ENCODE measurements at regions not wholly inside any gene's neighbourhood (a gene's known extent, or its start where the extent isn't known, plus 50 kb on each side); places are given as distances from the start of the nearest gene placed in this dataset.
A peak's percentile ranks its signal among the peaks of the same experiment; 100 is the strongest.

- peak overlapping the region; percentile 71 for H3K27ac ChIP-seq (ENCODE audit: low read depth, low read length, poor library complexity, severe bottlenecking)
- no peak overlapping the region for H3K4me3 ChIP-seq (ENCODE audit: low read depth, low read length, poor library complexity, severe bottlenecking)
- no peaks in the 10 kb centered on the region for H3K36me3 ChIP-seq (ENCODE audit: insufficient read depth, low read length, poor library complexity, severe bottlenecking)
- POLR2A ChIA-PET (ENCODE audit: low non-redundant PET), result interaction anchor here (0.5 to 0.6 kb wide), 2 partner anchors 11 to 1792 kb away, joined by 3 read pairs; no protein-coding TSS in a partner anchor
- peaks cover 75% of the 10 kb centered on the region for H3K4me1 ChIP-seq (ENCODE audit: insufficient read depth, low read length, poor library complexity, severe bottlenecking)
- DNase-seq (ENCODE audit: low spot score), result peak; percentile 51
- CTCF ChIA-PET, result no interaction called here
- H3K9me3 ChIP-seq (ENCODE audit: low read depth, low read length, poor library complexity, severe bottlenecking), result no peaks in the 10 kb centered on the region
- BruUV-seq (replicated peaks), result no TSS peak
- intact Hi-C loops (cut with micrococcal nuclease; ENCODE audit: unreplicated experiment), result no loop called here
- H3K27me3 ChIP-seq (replicated peaks; ENCODE audit: insufficient read depth, low read depth, low read length, poor library complexity), result no peaks in the 10 kb centered on the region
- no peak for TF ChIP-seq CTCF (conservative IDR thresholded peaks at IDR 0.05; ENCODE audit: low read depth, low read length)
- no peak for TF ChIP-seq EZH2 (IDR thresholded peaks at IDR 0.05; ENCODE audit: borderline replicate concordance, low read depth, low read length, poor library complexity, severe bottlenecking)
Measured at GRCh38 chr2:65656160-65656718, 223.8 kb upstream of the SPRED2 start.

- Histone ChIP-seq H3K9me3 (ENCODE audit: low read depth, low read length, poor library complexity, severe bottlenecking) (no peaks in the 10 kb centered on the region), H3K4me1 (ENCODE audit: insufficient read depth, low read length, poor library complexity, severe bottlenecking) (peaks cover 69% of the 10 kb centered on the region), H3K27ac (ENCODE audit: low read depth, low read length, poor library complexity, severe bottlenecking) (peak overlapping the region; percentile 29), H3K36me3 (ENCODE audit: insufficient read depth, low read length, poor library complexity, severe bottlenecking) (no peaks in the 10 kb centered on the region), H3K27me3 (replicated peaks; ENCODE audit: insufficient read depth, low read depth, low read length, poor library complexity) (no peaks in the 10 kb centered on the region), H3K4me3 (ENCODE audit: low read depth, low read length, poor library complexity, severe bottlenecking) (no peak overlapping the region)
- intact Hi-C loops (cut with micrococcal nuclease; ENCODE audit: unreplicated experiment), result no loop called here
- POLR2A ChIA-PET (ENCODE audit: low non-redundant PET), result no interaction called here
- BruUV-seq (replicated peaks), result no TSS peak
- no peak for DNase-seq (ENCODE audit: low spot score)
- no peak for TF ChIP-seq EZH2 (IDR thresholded peaks at IDR 0.05; ENCODE audit: borderline replicate concordance, low read depth, low read length, poor library complexity, severe bottlenecking)
- TF ChIP-seq CTCF (conservative IDR thresholded peaks at IDR 0.05; ENCODE audit: low read depth, low read length), result no peak; the same call in 1 of the 2 replicates
- CTCF ChIA-PET, result no interaction called here
Measured at GRCh38 chr2:65655000-65655399, 222.6 kb upstream of the SPRED2 start.

GRCh38 chr2:65654496-65654895, 222.1 kb upstream of the SPRED2 start:
- POLR2A ChIA-PET (ENCODE audit: low non-redundant PET), result no interaction called here
- Histone ChIP-seq H3K36me3 (ENCODE audit: insufficient read depth, low read length, poor library complexity, severe bottlenecking) (no peaks in the 10 kb centered on the region), H3K9me3 (ENCODE audit: low read depth, low read length, poor library complexity, severe bottlenecking) (no peaks in the 10 kb centered on the region), H3K27ac (ENCODE audit: low read depth, low read length, poor library complexity, severe bottlenecking) (peak overlapping the region; percentile 29), H3K4me1 (ENCODE audit: insufficient read depth, low read length, poor library complexity, severe bottlenecking) (peaks cover 73% of the 10 kb centered on the region), H3K27me3 (replicated peaks; ENCODE audit: insufficient read depth, low read depth, low read length, poor library complexity) (no peaks in the 10 kb centered on the region), H3K4me3 (ENCODE audit: low read depth, low read length, poor library complexity, severe bottlenecking) (no peak overlapping the region)
- no peak for DNase-seq (ENCODE audit: low spot score)
- TF ChIP-seq EZH2 (IDR thresholded peaks at IDR 0.05; ENCODE audit: borderline replicate concordance, low read depth, low read length, poor library complexity, severe bottlenecking), result no peak
- no peak for TF ChIP-seq CTCF (conservative IDR thresholded peaks at IDR 0.05; ENCODE audit: low read depth, low read length)
- intact Hi-C loops (cut with micrococcal nuclease; ENCODE audit: unreplicated experiment), result no loop called here
- CTCF ChIA-PET, result no interaction called here
- no TSS peak for BruUV-seq (replicated peaks)
